Upper lobe of left lung (tissue), 4 donors: ENCODE measurements at regions not wholly inside any gene's neighbourhood (a gene's known extent, or its start where the extent isn't known, plus 50 kb on each side); places are given as distances from the start of the nearest gene placed in this dataset.
"Not testable (repeated sequence)": the region's sequence is repeated elsewhere in the genome, so short reads cannot be mapped to it uniquely, and the experiment has no call there.

ENCODE experiments used
- EP300 ChIP-seq, 4 donors: sonication (generic); formaldehyde crosslinking; IDR thresholded peaks; one replicate each; pipeline ENCODE4 v1.5.1; 2017; ENCODE audit warnings: antibody characterized with exemption in 4 of 4, control low read depth in 2 of 4
- POLR2A ChIP-seq, 4 donors: fragments of 450-650 bp; IDR thresholded peaks; one replicate each; pipeline ENCODE4 v1.5.1; 2016 to 2017; ENCODE audit warnings: antibody characterized with exemption in 4 of 4, mild to moderate bottlenecking in 2 of 4
- POLR2AphosphoS5 ChIP-seq, 2 donors: sonication (generic); formaldehyde crosslinking; IDR thresholded peaks; one replicate each; pipeline ENCODE4 v1.5.1; 2017; ENCODE audit warnings: antibody characterized with exemption in 2 of 2
- TF ChIP-seq, protein P1 (sequence below), 6 experiments: fragments of 450-650 bp in 4 of 6; fragments of 200-600 bp in 2 of 6; sonication (generic) in 2 of 6; IDR thresholded peaks; one replicate each; pipeline ENCODE4 v1.5.1; 2016 to 2019; ENCODE audit warnings: antibody characterized with exemption in 6 of 6

- TF ChIP-seq POLR2AphosphoS5, POLR2A, EP300 (IDR thresholded peaks at IDR 0.05): not testable (repeated sequence)
- TF ChIP-seq, protein P1, sequence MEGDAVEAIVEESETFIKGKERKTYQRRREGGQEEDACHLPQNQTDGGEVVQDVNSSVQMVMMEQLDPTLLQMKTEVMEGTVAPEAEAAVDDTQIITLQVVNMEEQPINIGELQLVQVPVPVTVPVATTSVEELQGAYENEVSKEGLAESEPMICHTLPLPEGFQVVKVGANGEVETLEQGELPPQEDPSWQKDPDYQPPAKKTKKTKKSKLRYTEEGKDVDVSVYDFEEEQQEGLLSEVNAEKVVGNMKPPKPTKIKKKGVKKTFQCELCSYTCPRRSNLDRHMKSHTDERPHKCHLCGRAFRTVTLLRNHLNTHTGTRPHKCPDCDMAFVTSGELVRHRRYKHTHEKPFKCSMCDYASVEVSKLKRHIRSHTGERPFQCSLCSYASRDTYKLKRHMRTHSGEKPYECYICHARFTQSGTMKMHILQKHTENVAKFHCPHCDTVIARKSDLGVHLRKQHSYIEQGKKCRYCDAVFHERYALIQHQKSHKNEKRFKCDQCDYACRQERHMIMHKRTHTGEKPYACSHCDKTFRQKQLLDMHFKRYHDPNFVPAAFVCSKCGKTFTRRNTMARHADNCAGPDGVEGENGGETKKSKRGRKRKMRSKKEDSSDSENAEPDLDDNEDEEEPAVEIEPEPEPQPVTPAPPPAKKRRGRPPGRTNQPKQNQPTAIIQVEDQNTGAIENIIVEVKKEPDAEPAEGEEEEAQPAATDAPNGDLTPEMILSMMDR (IDR thresholded peaks at IDR 0.05) = not testable (repeated sequence)
Measured at GRCh38 chr4:118447397-118447796, 94.6 kb upstream of the PRSS12 start.
